Natural killer cell (primary cell): ENCODE measurements at regions not wholly inside any gene's neighbourhood (a gene's known extent, or its start where the extent isn't known, plus 50 kb on each side); places are given as distances from the start of the nearest gene placed in this dataset.

ENCODE experiments used
- ATAC-seq, 3 donors: fragments of 150-1000 bp in 2 of 3; fragments of 200-7000 bp in 1 of 3; cut with Tn5 transposase; 1 replicate in 1 of 3; 2 replicates in 2 of 3; pipeline ENCODE4 v1.10.0; 2021; ENCODE audit warnings: mild to moderate bottlenecking in 2 of 3, moderate library complexity in 2 of 3
- DNase-seq, 2 donors: peaks; one replicate each; pipeline versions ENCODE4 v3.0.0 to v3.0.0-alpha.2; 2013 to 2021; ENCODE audit warnings: mixed read lengths in 1 of 2
- H3K27ac ChIP-seq: one replicate; pipeline ENCODE4 v1.5.1; 2013; ENCODE audit warnings: mild to moderate bottlenecking, low read length
- H3K27me3 ChIP-seq: one replicate; pipeline ENCODE4 v1.6.1; 2013; ENCODE audit warnings: low read length; ENCODE audit not compliant: control insufficient read depth, insufficient read depth
- H3K36me3 ChIP-seq: one replicate; pipeline ENCODE4 v1.6.1; 2013; ENCODE audit warnings: low read length; ENCODE audit not compliant: control insufficient read depth, insufficient read depth
- H3K4me1 ChIP-seq: one replicate; pipeline ENCODE4 v1.6.1; 2013; ENCODE audit warnings: low read length; ENCODE audit not compliant: control insufficient read depth, insufficient read depth
- H3K4me3 ChIP-seq: one replicate; pipeline ENCODE4 v1.5.1; 2013; ENCODE audit warnings: low read length
- H3K9me3 ChIP-seq: one replicate; pipeline ENCODE4 v1.6.1; 2013; ENCODE audit warnings: low read length; ENCODE audit not compliant: control insufficient read depth, insufficient read depth
- H3K27ac Mint-ChIP-seq, 2 donors: one replicate each; pipeline ENCODE4 v1.8.0; 2022; ENCODE audit warnings: mild to moderate bottlenecking in 2 of 2, mixed read lengths in 2 of 2, moderate library complexity in 1 of 2
- H3K27me3 Mint-ChIP-seq, 2 donors: one replicate each; pipeline ENCODE4 v1.8.0; 2022; ENCODE audit warnings: low read depth in 2 of 2, mixed read lengths in 2 of 2
- H3K36me3 Mint-ChIP-seq: one replicate; pipeline ENCODE4 v1.8.0; 2022; ENCODE audit warnings: mixed read lengths
- H3K4me1 Mint-ChIP-seq, 2 donors: one replicate each; pipeline ENCODE4 v1.8.0; 2022; ENCODE audit warnings: mixed read lengths in 2 of 2
- H3K4me3 Mint-ChIP-seq: one replicate; pipeline ENCODE4 v1.8.0; 2022; ENCODE audit warnings: mild to moderate bottlenecking, moderate library complexity, mixed read lengths
- H3K9me3 Mint-ChIP-seq, 2 donors: one replicate each; pipeline ENCODE4 v1.8.0; 2022; ENCODE audit warnings: mixed read lengths in 2 of 2
- WGBS: methylation state at CpG from one replicate; pipeline ENCODE4 v1.1.7; 2013; ENCODE audit warnings: missing lambda C conversion rate; ENCODE audit not compliant: insufficient coverage; 5-methylcytosine and 5-hydroxymethylcytosine counted together
- intact Hi-C: fragments of 100-400 bp; cut with micrococcal nuclease; formaldehyde crosslinking; loops from one replicate; pipeline ENCODE4 v1.14.2; 2022
- TF ChIP-seq, protein P1 (sequence below): fragments of 200-600 bp; IDR thresholded peaks from one replicate; pipeline ENCODE4 v1.8.0; 2022; ENCODE audit warnings: antibody characterized with exemption

DNA sequence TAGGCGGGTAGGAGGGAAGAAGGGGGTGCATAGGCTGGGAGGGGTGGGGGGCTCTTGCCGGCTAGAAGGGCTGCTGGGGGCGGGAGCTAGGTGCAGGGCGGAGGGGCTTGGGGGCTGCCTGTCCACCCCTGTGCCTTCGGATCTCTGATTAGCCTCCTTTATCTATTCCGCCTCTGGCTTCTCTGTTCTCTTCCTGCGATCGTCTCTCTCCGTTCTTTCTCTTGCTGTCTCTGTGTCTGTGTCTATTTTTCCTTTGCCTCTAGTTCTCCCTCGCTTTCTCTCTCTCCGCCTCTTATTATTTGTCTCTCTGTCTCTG lies 166.7 kb upstream of the LHX5 start:
- H3K4me3 Mint-ChIP-seq = no peak overlapping the region
- Histone ChIP-seq H3K27ac (no peak overlapping the region), H3K36me3 (no peaks in the 10 kb centered on the region), H3K9me3 (no peaks in the 10 kb centered on the region), H3K4me1 (no peaks in the 10 kb centered on the region), H3K4me3 (no peak overlapping the region), H3K27me3 (peaks cover 2% of the 10 kb centered on the region)
- no peaks in the 10 kb centered on the region for H3K36me3 Mint-ChIP-seq
- TF ChIP-seq, protein P1, sequence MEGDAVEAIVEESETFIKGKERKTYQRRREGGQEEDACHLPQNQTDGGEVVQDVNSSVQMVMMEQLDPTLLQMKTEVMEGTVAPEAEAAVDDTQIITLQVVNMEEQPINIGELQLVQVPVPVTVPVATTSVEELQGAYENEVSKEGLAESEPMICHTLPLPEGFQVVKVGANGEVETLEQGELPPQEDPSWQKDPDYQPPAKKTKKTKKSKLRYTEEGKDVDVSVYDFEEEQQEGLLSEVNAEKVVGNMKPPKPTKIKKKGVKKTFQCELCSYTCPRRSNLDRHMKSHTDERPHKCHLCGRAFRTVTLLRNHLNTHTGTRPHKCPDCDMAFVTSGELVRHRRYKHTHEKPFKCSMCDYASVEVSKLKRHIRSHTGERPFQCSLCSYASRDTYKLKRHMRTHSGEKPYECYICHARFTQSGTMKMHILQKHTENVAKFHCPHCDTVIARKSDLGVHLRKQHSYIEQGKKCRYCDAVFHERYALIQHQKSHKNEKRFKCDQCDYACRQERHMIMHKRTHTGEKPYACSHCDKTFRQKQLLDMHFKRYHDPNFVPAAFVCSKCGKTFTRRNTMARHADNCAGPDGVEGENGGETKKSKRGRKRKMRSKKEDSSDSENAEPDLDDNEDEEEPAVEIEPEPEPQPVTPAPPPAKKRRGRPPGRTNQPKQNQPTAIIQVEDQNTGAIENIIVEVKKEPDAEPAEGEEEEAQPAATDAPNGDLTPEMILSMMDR = no peak
- H3K27me3 Mint-ChIP-seq = peaks cover 21 to 32% of the 10 kb centered on the region in 2 donors
- no peak for DNase-seq
- H3K9me3 Mint-ChIP-seq = no peaks in the 10 kb centered on the region
- H3K27ac Mint-ChIP-seq = no peak overlapping the region
- intact Hi-C loops = no loop called here
- 34% methylated on average over 11 of the region's 11 CpGs for WGBS
- no peak for ATAC-seq
- peaks cover 0 to 5% of the 10 kb centered on the region in 2 donors for H3K4me1 Mint-ChIP-seq

DNA sequence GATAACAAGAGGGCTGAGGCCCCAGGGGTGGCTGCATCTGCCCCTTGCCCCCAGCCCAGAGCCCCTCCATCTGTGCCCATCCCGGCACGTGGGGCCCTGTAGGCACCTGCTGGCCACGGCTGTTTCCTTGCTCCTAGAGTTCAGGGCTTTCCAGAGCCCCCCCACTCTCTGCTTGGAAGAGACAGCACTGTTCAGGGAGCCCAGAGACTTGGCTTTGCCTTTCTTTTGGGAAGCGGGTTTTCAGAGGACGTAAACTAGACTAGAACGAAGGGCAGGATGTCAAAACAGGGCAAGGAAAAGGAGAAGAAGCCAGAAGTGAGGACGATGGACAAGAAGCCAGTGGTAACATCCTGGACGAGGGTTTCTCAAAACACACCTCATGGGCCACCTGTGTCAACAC lies 163.3 kb upstream of the LHX5 start:
- no peak overlapping the region for H3K27ac ChIP-seq
- ATAC-seq (no peak), DNase-seq (no peak)
- Mint-ChIP-seq H3K4me1 (peaks cover 0 to 5% of the 10 kb centered on the region in 2 donors), H3K9me3 (peaks cover 3 to 4% of the 10 kb centered on the region in 2 donors), H3K27me3 (peaks cover 13% of the 10 kb centered on the region in 2 donors), H3K4me3 (no peak overlapping the region), H3K36me3 (no peaks in the 10 kb centered on the region), H3K27ac (no peak overlapping the region)
- H3K4me1 ChIP-seq = no peaks in the 10 kb centered on the region
- 63% methylated on average over 8 of the region's 8 CpGs for WGBS
- no peaks in the 10 kb centered on the region for H3K9me3 ChIP-seq
- TF ChIP-seq, protein P1 = no peak
- no peak overlapping the region for H3K4me3 ChIP-seq
- H3K36me3 ChIP-seq = no peaks in the 10 kb centered on the region
- H3K27me3 ChIP-seq = peaks cover 2% of the 10 kb centered on the region
- intact Hi-C loops = no loop called here

DNA sequence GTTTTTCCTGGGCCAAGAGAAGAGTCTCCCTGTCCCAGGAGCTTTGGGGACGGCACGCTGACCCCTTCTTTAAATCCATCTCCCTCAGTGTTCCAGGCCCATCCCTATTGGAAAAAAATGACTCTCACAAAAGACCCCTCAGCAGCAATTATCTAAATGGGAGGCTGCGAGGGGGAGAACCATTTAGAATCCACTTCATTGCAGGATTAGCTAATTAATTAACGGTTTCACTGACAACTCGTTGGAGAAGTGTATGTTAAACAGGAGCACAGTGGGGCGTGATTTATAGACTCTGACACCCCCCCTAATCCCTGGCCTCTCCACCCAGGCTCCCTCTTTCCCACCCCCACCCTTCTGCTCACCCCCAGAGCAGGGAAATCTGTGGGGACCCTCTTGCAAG lies 162.8 kb upstream of the LHX5 start:
- Histone ChIP-seq H3K27ac (no peak overlapping the region), H3K27me3 (peaks cover 2% of the 10 kb centered on the region), H3K4me3 (no peak overlapping the region), H3K4me1 (no peaks in the 10 kb centered on the region), H3K36me3 (no peaks in the 10 kb centered on the region), H3K9me3 (no peaks in the 10 kb centered on the region)
- Mint-ChIP-seq H3K4me1 (peaks cover 0 to 5% of the 10 kb centered on the region in 2 donors), H3K4me3 (no peak overlapping the region), H3K27me3 (peaks cover 13% of the 10 kb centered on the region in 2 donors), H3K27ac (no peak overlapping the region), H3K9me3 (peaks cover 3 to 4% of the 10 kb centered on the region in 2 donors), H3K36me3 (no peaks in the 10 kb centered on the region)
- intact Hi-C loops = no loop called here
- ATAC-seq (no peak), DNase-seq (no peak)
- 69% methylated on average over 5 of the region's 6 CpGs for WGBS
- TF ChIP-seq, protein P1 = no peak

DNA sequence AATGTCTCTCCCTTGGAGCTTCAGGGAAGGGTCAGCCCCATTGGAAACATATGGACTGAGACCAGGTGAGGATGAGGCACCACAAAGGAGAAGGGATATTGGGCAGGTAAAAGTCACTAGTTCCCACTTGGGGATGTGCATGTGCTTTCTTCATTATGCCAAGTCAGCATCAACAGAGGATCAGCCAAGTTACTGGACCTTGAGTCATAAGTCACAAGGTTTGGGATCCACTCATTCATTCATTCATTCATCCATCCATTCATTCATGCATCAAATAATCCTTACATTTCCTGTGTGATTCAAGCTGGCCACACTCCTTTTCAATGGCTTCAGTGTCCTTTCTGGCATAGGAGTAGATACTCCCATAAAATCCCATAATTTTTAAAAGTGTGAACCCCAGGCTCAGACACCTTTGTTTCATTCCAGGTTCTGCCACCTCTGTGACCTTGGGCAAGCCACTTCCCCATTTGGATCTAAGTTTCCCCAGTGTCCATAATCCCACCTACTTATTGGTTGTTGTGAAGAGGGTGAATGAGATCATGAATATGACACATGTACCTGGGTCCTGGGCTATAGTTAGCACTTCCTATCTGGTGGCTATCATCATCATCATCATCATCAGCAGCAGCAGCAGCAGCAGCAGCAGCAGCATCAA lies 162.1 kb upstream of the LHX5 start:
- peaks cover 6 to 13% of the 10 kb centered on the region in 2 donors for H3K27me3 Mint-ChIP-seq
- Histone ChIP-seq H3K27me3 (peaks cover 2% of the 10 kb centered on the region), H3K4me3 (no peak overlapping the region), H3K36me3 (no peaks in the 10 kb centered on the region), H3K27ac (no peak overlapping the region), H3K9me3 (no peaks in the 10 kb centered on the region), H3K4me1 (no peaks in the 10 kb centered on the region)
- TF ChIP-seq, protein P1 = no peak
- peaks cover 3 to 4% of the 10 kb centered on the region in 2 donors for H3K9me3 Mint-ChIP-seq
- H3K27ac Mint-ChIP-seq = no peak overlapping the region
- intact Hi-C loops = no loop called here
- H3K4me3 Mint-ChIP-seq = no peak overlapping the region
- no peaks in the 10 kb centered on the region for H3K36me3 Mint-ChIP-seq
- peaks cover 0 to 5% of the 10 kb centered on the region in 2 donors for H3K4me1 Mint-ChIP-seq
- ATAC-seq (no peak), DNase-seq (no peak)
